ENCODE measurements at regions not wholly inside any gene's neighbourhood (a gene's known extent, or its start where the extent isn't known, plus 50 kb on each side); places are given as distances from the start of the nearest gene placed in this dataset.
"Not testable (repeated sequence)": the region's sequence is repeated elsewhere in the genome, so short reads cannot be mapped to it uniquely, and the experiment has no call there.

- DNase-seq (ENCODE audit: low read depth in 3 of 3, low spot score in 2 of 3), result no peak
These were observed 225.3 kb upstream of the PITRM1 start for GRCh38 chr10:3397846-3398245.

- no peak for DNase-seq (ENCODE audit: low read depth in 3 of 3, low spot score in 2 of 3)
These were observed 224.6 kb upstream of the PITRM1 start for GRCh38 chr10:3397231-3397630.

GRCh38 chr10:3396116-3396515, 223.5 kb upstream of the PITRM1 start:
- DNase-seq (ENCODE audit: low read depth in 3 of 3, low spot score in 2 of 3), result no peak

- no peak for DNase-seq (ENCODE audit: low read depth in 3 of 3, low spot score in 2 of 3)
These were observed 222.9 kb upstream of the PITRM1 start for GRCh38 chr10:3395458-3395861.

- no peak for DNase-seq (ENCODE audit: low read depth in 3 of 3, low spot score in 2 of 3)
These were observed 222.5 kb upstream of the PITRM1 start for GRCh38 chr10:3395041-3395440.

GRCh38 chr10:3393958-3394357, 221.4 kb upstream of the PITRM1 start:
- DNase-seq (ENCODE audit: low read depth in 3 of 3, low spot score in 2 of 3), result no peak

GRCh38 chr10:3391657-3392056, 219.1 kb upstream of the PITRM1 start:
- no peak for DNase-seq (ENCODE audit: low read depth in 3 of 3, low spot score in 2 of 3)

GRCh38 chr10:3389130-3389529, 216.5 kb upstream of the PITRM1 start:
- no peak for DNase-seq (ENCODE audit: low read depth in 3 of 3, low spot score in 2 of 3)

GRCh38 chr10:3385487-3385886, 212.9 kb upstream of the PITRM1 start:
- no peak for DNase-seq (ENCODE audit: low read depth in 3 of 3, low spot score in 2 of 3)

GRCh38 chr10:3382092-3382491, 209.5 kb upstream of the PITRM1 start:
- no peak for DNase-seq (ENCODE audit: low read depth in 3 of 3, low spot score in 2 of 3)

GRCh38 chr10:3380406-3381050, 207.9 kb upstream of the PITRM1 start:
- no peak for DNase-seq (ENCODE audit: low read depth in 3 of 3, low spot score in 2 of 3)

- DNase-seq (ENCODE audit: low read depth in 3 of 3, low spot score in 2 of 3), result no peak
These were observed 204.0 kb upstream of the PITRM1 start for GRCh38 chr10:3376631-3377030.

GRCh38 chr10:3375505-3375904, 202.9 kb upstream of the PITRM1 start:
- no peak for DNase-seq (ENCODE audit: low read depth in 3 of 3, low spot score in 2 of 3)

- no peak for DNase-seq (ENCODE audit: low read depth in 3 of 3, low spot score in 2 of 3)
These were observed 202.3 kb upstream of the PITRM1 start for GRCh38 chr10:3374914-3375313.

- DNase-seq (ENCODE audit: low read depth in 3 of 3, low spot score in 2 of 3), result not testable (repeated sequence)
These were observed 200.9 kb upstream of the PITRM1 start for GRCh38 chr10:3373374-3374027.

GRCh38 chr10:3372281-3372680, 199.7 kb upstream of the PITRM1 start:
- DNase-seq (ENCODE audit: low read depth in 3 of 3, low spot score in 2 of 3), result no peak

GRCh38 chr10:3371624-3372023, 199.0 kb upstream of the PITRM1 start:
- DNase-seq (ENCODE audit: low read depth in 3 of 3, low spot score in 2 of 3), result not testable (repeated sequence)

- no peak for DNase-seq (ENCODE audit: low read depth in 3 of 3, low spot score in 2 of 3)
These were observed 194.3 kb upstream of the PITRM1 start for GRCh38 chr10:3366735-3367405.

- DNase-seq (ENCODE audit: low read depth in 3 of 3, low spot score in 2 of 3), result no peak
These were observed 193.5 kb upstream of the PITRM1 start for GRCh38 chr10:3366043-3366442.

- no peak for DNase-seq (ENCODE audit: low read depth in 3 of 3, low spot score in 2 of 3)
These were observed 193.0 kb upstream of the PITRM1 start for GRCh38 chr10:3365630-3366029.

GRCh38 chr10:3364768-3365480, 192.3 kb upstream of the PITRM1 start:
- no peak for DNase-seq (ENCODE audit: low read depth in 3 of 3, low spot score in 2 of 3)

Data from right renal cortex interstitium (tissue), 3 donors.